Nephron progenitor cell (in vitro differentiated cells): ENCODE measurements at regions not wholly inside any gene's neighbourhood (a gene's known extent, or its start where the extent isn't known, plus 50 kb on each side); places are given as distances from the start of the nearest gene placed in this dataset.

Source experiments
- DNase-seq: peaks from one replicate; pipeline ENCODE4 v3.0.0; 2021
- H3K27ac Mint-ChIP-seq: 2 replicates; pipeline ENCODE4 v1.8.0; 2021; ENCODE audit warnings: mild to moderate bottlenecking, moderate library complexity, mixed read lengths
- H3K27me3 Mint-ChIP-seq: 2 replicates; pipeline ENCODE4 v1.8.0; 2021; ENCODE audit warnings: mild to moderate bottlenecking, low read depth, mixed read lengths; ENCODE audit not compliant: poor library complexity
- H3K36me3 Mint-ChIP-seq: 2 replicates; pipeline ENCODE4 v1.8.0; 2021; ENCODE audit warnings: low read depth, mixed read lengths
- H3K4me1 Mint-ChIP-seq: 2 replicates; pipeline ENCODE4 v1.8.0; 2021; ENCODE audit warnings: mixed read lengths
- H3K4me3 Mint-ChIP-seq: 2 replicates; pipeline ENCODE4 v1.8.0; 2021; ENCODE audit warnings: mild to moderate bottlenecking, moderate library complexity, mixed read lengths
- H3K9me3 Mint-ChIP-seq: 2 replicates; pipeline ENCODE4 v1.8.0; 2021; ENCODE audit warnings: mild to moderate bottlenecking, moderate library complexity, mixed read lengths
- CTCF ChIP-seq: fragments of 200-600 bp; sonication (generic); IDR thresholded peaks from 2 replicates; pipeline ENCODE4 v1.5.0; 2021; ENCODE audit warnings: antibody characterized with exemption

GRCh38 chr6:41409489-41409888 is 74.1 kb downstream of the NCR2 start:
- no peak overlapping the region for H3K4me3 Mint-ChIP-seq

GRCh38 chr6:41411961-41412360 is 76.6 kb downstream of the NCR2 start:
- no peak for DNase-seq
- Mint-ChIP-seq H3K4me3 (no peak overlapping the region), H3K27ac (no peak overlapping the region), H3K4me1 (peaks cover 82% of the 10 kb centered on the region), H3K9me3 (no peaks in the 10 kb centered on the region), H3K27me3 (peaks cover 100% of the 10 kb centered on the region), H3K36me3 (no peaks in the 10 kb centered on the region)
- no peak for TF ChIP-seq CTCF

More at GRCh38 chr6:41409489-41409888, 74.1 kb downstream of the NCR2 start:
- Mint-ChIP-seq H3K27me3 (peaks cover 96% of the 10 kb centered on the region), H3K36me3 (no peaks in the 10 kb centered on the region), H3K9me3 (peaks cover 6% of the 10 kb centered on the region), H3K27ac (no peak overlapping the region), H3K4me1 (peaks cover 77% of the 10 kb centered on the region)
- TF ChIP-seq CTCF, result no peak
- no peak for DNase-seq

- Mint-ChIP-seq H3K27ac (no peak overlapping the region), H3K9me3 (no peaks in the 10 kb centered on the region), H3K27me3 (peaks cover 100% of the 10 kb centered on the region), H3K4me3 (no peak overlapping the region), H3K36me3 (no peaks in the 10 kb centered on the region), H3K4me1 (peaks cover 82% of the 10 kb centered on the region)
- DNase-seq, result no peak
- no peak for TF ChIP-seq CTCF
Measured at GRCh38 chr6:41413250-41413649, 77.8 kb downstream of the NCR2 start.

- H3K27me3 Mint-ChIP-seq, result peaks cover 100% of the 10 kb centered on the region
- H3K27ac Mint-ChIP-seq, result no peak overlapping the region
- H3K9me3 Mint-ChIP-seq, result peaks cover 11% of the 10 kb centered on the region
- H3K4me1 Mint-ChIP-seq, result peaks cover 66% of the 10 kb centered on the region
- no peak for DNase-seq
- TF ChIP-seq CTCF, result no peak
- no peaks in the 10 kb centered on the region for H3K36me3 Mint-ChIP-seq
- no peak overlapping the region for H3K4me3 Mint-ChIP-seq
Measured at GRCh38 chr6:41416501-41416837, 81.1 kb downstream of the NCR2 start.

GRCh38 chr6:41418741-41419140 is 83.3 kb downstream of the NCR2 start:
- peaks cover 11% of the 10 kb centered on the region for H3K9me3 Mint-ChIP-seq
- H3K27me3 Mint-ChIP-seq, result peaks cover 83% of the 10 kb centered on the region
- H3K4me3 Mint-ChIP-seq, result no peak overlapping the region
- peaks cover 60% of the 10 kb centered on the region for H3K4me1 Mint-ChIP-seq
- H3K27ac Mint-ChIP-seq, result no peak overlapping the region
- H3K36me3 Mint-ChIP-seq, result no peaks in the 10 kb centered on the region
- no peak for DNase-seq
- no peak for TF ChIP-seq CTCF

- Mint-ChIP-seq H3K4me3 (no peak overlapping the region), H3K9me3 (peaks cover 11% of the 10 kb centered on the region), H3K4me1 (peaks cover 60% of the 10 kb centered on the region), H3K27ac (no peak overlapping the region), H3K36me3 (no peaks in the 10 kb centered on the region), H3K27me3 (peaks cover 76% of the 10 kb centered on the region)
- no peak for TF ChIP-seq CTCF
- no peak for DNase-seq
Measured at GRCh38 chr6:41419385-41419784, 84.0 kb downstream of the NCR2 start.
